Lower lobe of right lung (tissue), 2 donors: ENCODE measurements at regions not wholly inside any gene's neighbourhood (a gene's known extent, or its start where the extent isn't known, plus 50 kb on each side); places are given as distances from the start of the nearest gene placed in this dataset.

Experiments
- ATAC-seq, 2 donors: fragments of 200-7000 bp; cut with Tn5 transposase; one replicate each; pipeline ENCODE4 v1.9.1; 2020 to 2022; ENCODE audit warnings: mild to moderate bottlenecking in 2 of 2, moderate library complexity in 2 of 2
- DNase-seq: peaks from one replicate; pipeline ENCODE4 v3.0.0-alpha.2; 2020
- H3K27ac ChIP-seq: fragments of 200-600 bp; one replicate; pipeline ENCODE4 v1.8.0; 2022
- H3K27me3 ChIP-seq: fragments of 200-600 bp; one replicate; pipeline ENCODE4 v1.8.0; 2022; ENCODE audit warnings: low read depth
- H3K36me3 ChIP-seq: fragments of 200-600 bp; one replicate; pipeline ENCODE4 v1.8.0; 2022; ENCODE audit warnings: mild to moderate bottlenecking
- H3K4me1 ChIP-seq: fragments of 200-600 bp; one replicate; pipeline ENCODE4 v1.8.0; 2022
- H3K4me3 ChIP-seq: fragments of 200-600 bp; one replicate; pipeline ENCODE4 v1.8.0; 2022; ENCODE audit warnings: mild to moderate bottlenecking
- H3K9me3 ChIP-seq: fragments of 200-600 bp; one replicate; pipeline ENCODE4 v1.8.0; 2022
- CTCF ChIP-seq: fragments of 200-600 bp; IDR thresholded peaks from one replicate; pipeline ENCODE4 v1.8.0; 2022; ENCODE audit warnings: antibody characterized with exemption, mild to moderate bottlenecking
- intact Hi-C: fragments of 100-400 bp; cut with DNase I; formaldehyde crosslinking; loops from one replicate; pipeline ENCODE4 v1.11.0; 2022
- donor health status: DM: no; HTN: yes; CAD: no; lungs with severe emphysema.

DNA sequence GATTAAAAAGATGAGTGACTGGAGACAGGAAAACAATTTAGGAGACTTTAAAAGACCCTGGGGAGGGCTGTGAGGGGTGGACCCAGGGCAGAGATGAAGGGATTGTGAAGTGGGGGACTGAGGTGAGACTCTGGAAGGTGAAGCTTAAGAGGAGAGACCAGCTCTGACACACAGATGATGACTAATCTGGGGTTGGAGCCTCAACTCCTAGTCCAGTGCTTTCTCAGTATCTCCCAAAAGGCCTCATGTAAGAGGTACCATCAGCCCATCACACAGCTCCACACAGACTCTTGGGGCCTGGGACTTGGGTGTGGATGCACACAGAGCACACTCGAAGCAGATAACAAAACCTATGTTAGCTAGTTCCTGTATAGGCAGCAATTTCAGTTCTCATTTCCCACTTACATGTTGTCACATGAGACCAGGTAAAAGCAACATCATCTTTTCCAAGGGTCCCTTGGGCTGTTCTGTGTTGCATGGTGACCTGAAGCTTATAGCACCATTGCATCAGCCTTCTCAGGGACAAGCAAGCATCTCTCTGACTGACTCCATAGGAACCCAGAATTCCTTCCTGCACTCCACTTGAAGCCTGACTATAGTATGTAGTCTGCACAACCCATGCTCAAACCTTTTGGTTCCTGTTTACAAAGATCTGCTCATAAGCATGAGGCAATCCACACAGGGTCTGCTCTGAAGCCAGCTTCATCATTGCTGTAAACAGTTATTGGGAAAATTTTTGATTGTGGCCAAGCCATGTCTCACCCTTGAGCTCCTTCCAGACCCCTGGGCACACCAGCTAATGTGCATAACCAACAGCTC, 88.6 kb upstream of the MYCBP2 start:
- Histone ChIP-seq H3K36me3 (no peaks in the 10 kb centered on the region), H3K9me3 (no peaks in the 10 kb centered on the region), H3K4me1 (no peaks in the 10 kb centered on the region), H3K27ac (no peak overlapping the region), H3K27me3 (no peaks in the 10 kb centered on the region), H3K4me3 (no peak overlapping the region)
- intact Hi-C loops: no loop called here
- ATAC-seq (no peak), DNase-seq (no peak)
- TF ChIP-seq CTCF: no peak

GRCh38 chr13:77412860-77413259, 86.0 kb upstream of the MYCBP2 start:
- no peaks in the 10 kb centered on the region for H3K9me3 ChIP-seq

GRCh38 chr13:77412116-77412635, 85.3 kb upstream of the MYCBP2 start:
- Histone ChIP-seq H3K36me3 (no peaks in the 10 kb centered on the region), H3K4me1 (no peaks in the 10 kb centered on the region), H3K27me3 (no peaks in the 10 kb centered on the region), H3K27ac (no peak overlapping the region), H3K9me3 (no peaks in the 10 kb centered on the region), H3K4me3 (no peak overlapping the region)
- DNase-seq: no peak
- ATAC-seq: no peak
- TF ChIP-seq CTCF: no peak
- intact Hi-C loops: no loop called here

More at GRCh38 chr13:77412860-77413259, 86.0 kb upstream of the MYCBP2 start:
- no peak for TF ChIP-seq CTCF
- ATAC-seq (no peak), DNase-seq (no peak)
- H3K27me3 ChIP-seq: no peaks in the 10 kb centered on the region
- no peaks in the 10 kb centered on the region for H3K4me1 ChIP-seq
- H3K4me3 ChIP-seq: no peak overlapping the region
- intact Hi-C loops: no loop called here
- no peak overlapping the region for H3K27ac ChIP-seq
- no peaks in the 10 kb centered on the region for H3K36me3 ChIP-seq

- intact Hi-C loops: no loop called here
- no peaks in the 10 kb centered on the region for H3K36me3 ChIP-seq
- no peak overlapping the region for H3K27ac ChIP-seq
- DNase-seq (no peak), ATAC-seq (no peak)
- no peaks in the 10 kb centered on the region for H3K9me3 ChIP-seq
- no peaks in the 10 kb centered on the region for H3K4me1 ChIP-seq
- no peak for TF ChIP-seq CTCF
- no peak overlapping the region for H3K4me3 ChIP-seq
- no peaks in the 10 kb centered on the region for H3K27me3 ChIP-seq
Measured at GRCh38 chr13:77409412-77409811, 82.5 kb upstream of the MYCBP2 start.

DNA sequence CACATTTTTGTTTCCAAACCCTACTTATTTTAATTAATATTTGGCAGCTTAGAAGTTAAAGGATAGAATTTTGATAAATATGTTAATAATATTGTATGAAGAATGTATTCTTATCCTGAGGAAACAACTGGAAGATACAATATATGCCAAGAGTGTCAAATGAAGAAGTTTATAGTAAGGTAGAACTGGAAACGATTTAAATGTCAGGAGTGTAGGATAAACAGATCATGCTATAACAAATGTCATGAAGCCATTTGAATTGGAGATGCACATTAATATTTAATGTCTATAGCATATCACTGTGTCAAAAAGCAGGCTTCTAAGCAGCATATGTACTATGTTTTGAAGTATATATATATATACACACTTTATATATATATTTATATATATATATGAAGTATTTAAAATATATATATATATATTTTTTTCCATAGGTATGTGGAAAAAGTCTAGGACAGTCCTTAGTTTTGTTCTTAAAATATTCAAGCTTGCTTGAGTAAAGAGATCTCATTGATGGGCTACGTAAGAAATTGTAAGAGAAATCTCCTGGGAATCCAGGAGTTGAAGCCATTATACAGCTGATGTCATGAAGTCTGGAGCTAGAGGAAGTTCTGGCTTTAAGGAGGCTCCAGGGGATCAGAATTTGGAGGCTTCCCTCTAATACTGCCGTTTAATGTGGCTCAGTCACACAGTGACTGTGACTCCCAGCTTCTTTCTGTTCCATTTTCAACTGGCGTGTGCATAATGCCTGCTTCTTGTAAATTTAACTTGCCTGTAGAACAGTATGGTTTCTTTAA, 79.9 kb upstream of the MYCBP2 start:
- no peak overlapping the region for H3K27ac ChIP-seq
- no peaks in the 10 kb centered on the region for H3K4me1 ChIP-seq
- H3K4me3 ChIP-seq: no peak overlapping the region
- H3K36me3 ChIP-seq: no peaks in the 10 kb centered on the region
- no peak for TF ChIP-seq CTCF
- no peak for DNase-seq
- H3K27me3 ChIP-seq: no peaks in the 10 kb centered on the region
- H3K9me3 ChIP-seq: no peaks in the 10 kb centered on the region
- intact Hi-C loops: no loop called here
- ATAC-seq: no peak
